ENCODE measurements at regions not wholly inside any gene's neighbourhood (a gene's known extent, or its start where the extent isn't known, plus 50 kb on each side); places are given as distances from the start of the nearest gene placed in this dataset.

GRCh38 chrX:145687146-145687545 lies 130.5 kb upstream of the SLITRK2 start:
- no peak for TF ChIP-seq POLR2AphosphoS5 (IDR thresholded peaks at IDR 0.05; ENCODE audit: borderline replicate concordance, low read depth, low read length)
- no peak for TF ChIP-seq EZH2 (IDR thresholded peaks at IDR 0.05)
